HL-60 (cell line): ENCODE measurements at regions not wholly inside any gene's neighbourhood (a gene's known extent, or its start where the extent isn't known, plus 50 kb on each side); places are given as distances from the start of the nearest gene placed in this dataset.

ENCODE experiments used
- DNase-seq, 2 experiments: peaks; one replicate each; pipeline ENCODE4 v3.0.0-alpha.2; 2010 to 2020; ENCODE audit warnings: low read depth in 1 of 2, low spot score in 1 of 2
- H3K27ac ChIP-seq: fragments of 250-450 bp; sonication (Bioruptor Pico); replicated peaks from 2 replicates; pipeline ENCODE4 v1.5.1; 2020; ENCODE audit warnings: mild to moderate bottlenecking, moderate library complexity
- H3K27me3 ChIP-seq: fragments of 250-450 bp; sonication (Bioruptor Pico); 2 replicates; pipeline ENCODE4 v1.5.1; 2021; ENCODE audit warnings: mild to moderate bottlenecking, moderate library complexity; ENCODE audit not compliant: insufficient read depth, poor library complexity, severe bottlenecking
- H3K4me3 ChIP-seq: replicated peaks from 2 replicates; pipeline ENCODE4 v1.5.1; 2011; ENCODE audit warnings: mild to moderate bottlenecking, control low read depth, low read length; ENCODE audit not compliant: insufficient read depth
- CTCF ChIP-seq: IDR thresholded peaks from one replicate; pipeline ENCODE4 v1.5.1; 2011; ENCODE audit warnings: low read length, control low read depth, inconsistent platforms; ENCODE audit not compliant: insufficient read depth
- GABPA ChIP-seq: IDR thresholded peaks from 2 replicates; pipeline ENCODE4 v1.6.1; 2012; ENCODE audit warnings: low read depth
- POLR2AphosphoS5 ChIP-seq: IDR thresholded peaks from 2 replicates; pipeline ENCODE4 v1.6.1; 2012; ENCODE audit warnings: low read depth
- SPI1 ChIP-seq: IDR thresholded peaks from 2 replicates; pipeline ENCODE4 v1.6.1; 2012; ENCODE audit warnings: low read depth, mild to moderate bottlenecking, borderline replicate concordance
- TF ChIP-seq, protein P1 (sequence below): IDR thresholded peaks from 2 replicates; pipeline ENCODE4 v1.6.1; 2012; ENCODE audit warnings: low read depth; ENCODE audit not compliant: insufficient replicate concordance

DNA sequence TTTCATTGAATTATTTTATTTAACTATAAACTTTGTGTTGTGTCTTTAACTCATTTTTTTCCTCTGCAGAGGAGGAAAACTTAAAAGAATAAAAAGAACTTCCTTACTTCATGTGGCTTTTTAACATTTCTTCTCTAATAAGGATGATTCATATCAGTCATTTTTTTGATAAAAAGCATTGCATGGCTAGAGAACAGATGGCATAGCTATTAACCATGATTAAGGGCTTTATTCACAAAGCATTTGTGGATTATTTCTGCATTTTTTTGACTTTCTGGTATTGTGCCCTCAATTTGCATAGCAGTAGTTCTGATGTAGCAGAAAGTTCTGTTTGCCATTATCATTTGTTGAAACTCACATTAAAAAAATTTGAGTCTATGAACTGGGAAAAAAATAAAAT lies 540.8 kb downstream of the SI start:
- no peak for DNase-seq
- no peak overlapping the region for H3K4me3 ChIP-seq

GRCh38 chr3:164533275-164533674 lies 545.0 kb downstream of the SI start:
- Histone ChIP-seq H3K27me3 (no peaks in the 10 kb centered on the region), H3K4me3 (no peak overlapping the region), H3K27ac (no peak overlapping the region)
- TF ChIP-seq GABPA: no peak
- no peak for DNase-seq

More for the DNA sequence above, 540.8 kb downstream of the SI start:
- no peak overlapping the region for H3K27ac ChIP-seq
- no peak for TF ChIP-seq SPI1
- no peaks in the 10 kb centered on the region for H3K27me3 ChIP-seq

DNA sequence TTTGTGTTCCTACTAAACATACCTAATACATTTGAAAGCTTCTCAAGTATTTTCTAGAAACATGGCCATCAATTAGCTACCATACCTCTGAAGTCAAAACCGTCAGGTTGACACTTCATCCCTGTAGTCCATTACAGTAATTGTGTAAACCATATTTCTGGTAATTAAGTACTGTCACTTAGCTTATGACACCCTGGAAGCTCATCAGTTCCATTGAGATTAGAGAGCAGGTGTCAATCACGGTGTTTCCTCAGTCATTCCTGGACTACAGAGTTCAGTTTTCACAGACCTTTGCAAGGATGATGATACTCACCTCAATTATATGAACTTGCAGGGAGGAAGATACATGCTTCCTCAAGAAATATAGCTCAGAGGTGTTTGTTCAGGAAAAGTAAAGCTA lies 552.0 kb downstream of the SI start:
- no peak overlapping the region for H3K27ac ChIP-seq
- H3K4me3 ChIP-seq: no peak overlapping the region
- no peak for TF ChIP-seq POLR2AphosphoS5
- TF ChIP-seq, protein P1, sequence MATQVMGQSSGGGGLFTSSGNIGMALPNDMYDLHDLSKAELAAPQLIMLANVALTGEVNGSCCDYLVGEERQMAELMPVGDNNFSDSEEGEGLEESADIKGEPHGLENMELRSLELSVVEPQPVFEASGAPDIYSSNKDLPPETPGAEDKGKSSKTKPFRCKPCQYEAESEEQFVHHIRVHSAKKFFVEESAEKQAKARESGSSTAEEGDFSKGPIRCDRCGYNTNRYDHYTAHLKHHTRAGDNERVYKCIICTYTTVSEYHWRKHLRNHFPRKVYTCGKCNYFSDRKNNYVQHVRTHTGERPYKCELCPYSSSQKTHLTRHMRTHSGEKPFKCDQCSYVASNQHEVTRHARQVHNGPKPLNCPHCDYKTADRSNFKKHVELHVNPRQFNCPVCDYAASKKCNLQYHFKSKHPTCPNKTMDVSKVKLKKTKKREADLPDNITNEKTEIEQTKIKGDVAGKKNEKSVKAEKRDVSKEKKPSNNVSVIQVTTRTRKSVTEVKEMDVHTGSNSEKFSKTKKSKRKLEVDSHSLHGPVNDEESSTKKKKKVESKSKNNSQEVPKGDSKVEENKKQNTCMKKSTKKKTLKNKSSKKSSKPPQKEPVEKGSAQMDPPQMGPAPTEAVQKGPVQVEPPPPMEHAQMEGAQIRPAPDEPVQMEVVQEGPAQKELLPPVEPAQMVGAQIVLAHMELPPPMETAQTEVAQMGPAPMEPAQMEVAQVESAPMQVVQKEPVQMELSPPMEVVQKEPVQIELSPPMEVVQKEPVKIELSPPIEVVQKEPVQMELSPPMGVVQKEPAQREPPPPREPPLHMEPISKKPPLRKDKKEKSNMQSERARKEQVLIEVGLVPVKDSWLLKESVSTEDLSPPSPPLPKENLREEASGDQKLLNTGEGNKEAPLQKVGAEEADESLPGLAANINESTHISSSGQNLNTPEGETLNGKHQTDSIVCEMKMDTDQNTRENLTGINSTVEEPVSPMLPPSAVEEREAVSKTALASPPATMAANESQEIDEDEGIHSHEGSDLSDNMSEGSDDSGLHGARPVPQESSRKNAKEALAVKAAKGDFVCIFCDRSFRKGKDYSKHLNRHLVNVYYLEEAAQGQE: no peak
- TF ChIP-seq CTCF: no peak
- TF ChIP-seq SPI1: no peak
- TF ChIP-seq GABPA: no peak
- no peak for DNase-seq
- H3K27me3 ChIP-seq: no peaks in the 10 kb centered on the region

GRCh38 chr3:164524201-164524600 lies 554.1 kb downstream of the SI start:
- TF ChIP-seq SPI1 (no peak), POLR2AphosphoS5 (no peak), CTCF (no peak), GABPA (no peak)
- TF ChIP-seq, protein P1: no peak
- H3K27ac ChIP-seq: no peak overlapping the region
- no peak for DNase-seq
- H3K4me3 ChIP-seq: no peak overlapping the region
- no peaks in the 10 kb centered on the region for H3K27me3 ChIP-seq

GRCh38 chr3:164522073-164522763 lies 556.1 kb downstream of the SI start:
- TF ChIP-seq GABPA (no peak), POLR2AphosphoS5 (no peak), SPI1 (no peak), CTCF (no peak)
- TF ChIP-seq, protein P1: no peak
- no peak overlapping the region for H3K4me3 ChIP-seq
- no peak for DNase-seq
- H3K27me3 ChIP-seq: no peaks in the 10 kb centered on the region
- no peak overlapping the region for H3K27ac ChIP-seq
